GM18511 (cell line): ENCODE measurements at regions not wholly inside any gene's neighbourhood (a gene's known extent, or its start where the extent isn't known, plus 50 kb on each side); places are given as distances from the start of the nearest gene placed in this dataset.
"Not testable (repeated sequence)": the region's sequence is repeated elsewhere in the genome, so short reads cannot be mapped to it uniquely, and the experiment has no call there.

Experiments
- ATAC-seq: cut with Tn5 transposase; IDR thresholded peaks from one replicate; pipeline ENCODE4 v1.9.1; 2021; ENCODE audit warnings: mild to moderate bottlenecking, moderate library complexity; ENCODE audit not compliant: unreplicated experiment

DNA sequence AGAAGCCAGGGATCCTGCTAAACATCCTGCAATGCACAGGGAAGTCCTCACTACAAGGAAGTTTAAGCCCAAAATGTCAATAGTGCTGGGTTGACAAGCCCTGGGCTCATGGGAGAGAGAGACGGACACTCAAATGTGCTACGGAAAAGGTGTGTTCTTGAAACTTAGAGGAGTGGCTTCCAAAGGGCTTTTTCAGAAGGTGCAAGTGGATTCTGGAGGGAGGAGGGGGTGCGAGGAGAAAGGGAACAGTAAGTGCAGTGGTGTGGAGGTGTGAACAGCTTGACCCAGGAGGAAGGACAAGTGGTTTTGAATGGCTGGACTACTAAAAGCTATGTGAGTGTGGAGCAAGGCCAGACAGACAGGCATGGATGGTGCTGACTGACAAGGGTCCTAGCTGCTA, 50.4 kb upstream of the CECR2 start:
- ATAC-seq = no peak

DNA sequence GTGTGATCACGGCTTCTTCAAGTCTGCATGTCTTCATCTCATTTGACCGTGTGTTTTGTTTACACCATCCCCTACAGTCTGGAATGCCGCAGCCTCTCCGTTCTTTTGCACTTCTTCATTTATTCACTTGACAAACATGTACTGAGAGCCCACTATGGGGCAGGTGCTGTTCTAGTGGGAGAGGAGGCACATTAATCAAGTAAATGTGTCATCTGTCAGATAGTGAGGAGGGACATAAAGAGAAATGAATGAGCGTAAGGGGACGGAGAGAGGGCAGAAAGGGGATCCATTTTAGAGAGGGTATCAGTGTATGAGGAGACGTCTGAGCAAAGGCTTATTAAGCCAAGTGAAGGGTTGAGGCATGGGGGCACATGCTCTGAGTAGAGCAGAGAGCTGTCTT, 54.0 kb upstream of the CECR2 start:
- ATAC-seq = no peak

DNA sequence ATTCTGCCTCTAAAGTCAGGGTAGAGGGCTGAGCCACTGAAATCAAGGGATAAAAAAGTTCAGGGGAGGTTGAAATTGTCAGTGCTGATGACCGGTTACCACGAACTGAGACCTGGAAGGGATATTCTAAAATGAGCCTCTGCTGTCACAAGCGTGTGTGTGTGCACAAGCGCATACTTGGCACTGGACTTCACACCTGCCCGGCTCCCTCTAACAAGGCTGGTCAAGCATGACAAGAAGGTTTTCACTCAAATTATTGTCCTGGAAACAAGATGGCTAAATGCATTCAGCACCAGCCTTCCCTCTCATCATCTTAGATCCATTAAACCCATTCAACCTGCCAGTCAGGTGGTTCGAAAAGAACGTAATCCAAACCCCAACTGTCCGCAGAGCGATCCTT, 54.8 kb upstream of the CECR2 start:
- ATAC-seq = no peak

DNA sequence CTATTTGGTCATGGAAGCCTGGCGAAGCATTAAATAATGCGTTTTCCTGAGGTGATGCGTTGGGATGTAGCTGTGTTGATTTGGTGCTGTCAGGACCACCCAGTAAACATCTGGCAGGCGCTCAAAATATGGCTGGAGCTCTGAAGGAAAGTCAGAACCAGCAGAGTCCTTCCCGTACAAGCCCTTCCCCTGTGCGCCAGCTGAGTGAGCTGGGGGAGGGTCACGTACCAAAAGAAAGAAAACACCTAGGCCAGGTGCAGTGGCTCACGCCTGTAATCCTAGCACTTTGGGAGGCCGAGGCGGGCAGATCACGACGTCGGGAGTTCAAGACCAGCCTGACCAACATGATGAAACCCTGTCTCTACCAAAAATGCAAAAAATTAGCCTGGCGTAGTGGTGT, 55.6 kb upstream of the CECR2 start:
- no peak for ATAC-seq

DNA sequence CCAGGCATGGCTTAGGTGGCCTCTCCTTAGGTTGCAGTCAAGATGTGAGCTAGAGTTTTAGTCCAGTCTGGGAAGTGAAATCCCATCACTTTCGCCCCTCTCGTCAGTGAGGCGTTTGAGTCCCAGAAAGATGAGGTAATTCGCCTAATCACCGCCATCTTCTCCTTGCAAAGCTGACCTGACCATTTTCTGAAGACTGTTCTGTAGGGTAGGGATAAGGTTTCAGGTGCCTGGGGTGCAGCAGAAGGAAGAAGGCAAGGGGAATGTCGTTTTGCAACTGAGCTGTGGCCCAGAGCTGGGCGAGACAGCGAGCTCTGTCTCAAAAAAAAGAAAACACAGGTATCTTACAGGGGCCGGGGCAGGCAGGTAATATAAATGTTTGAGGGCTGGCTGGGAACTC, 61.7 kb upstream of the CECR2 start:
- no peak for ATAC-seq

DNA sequence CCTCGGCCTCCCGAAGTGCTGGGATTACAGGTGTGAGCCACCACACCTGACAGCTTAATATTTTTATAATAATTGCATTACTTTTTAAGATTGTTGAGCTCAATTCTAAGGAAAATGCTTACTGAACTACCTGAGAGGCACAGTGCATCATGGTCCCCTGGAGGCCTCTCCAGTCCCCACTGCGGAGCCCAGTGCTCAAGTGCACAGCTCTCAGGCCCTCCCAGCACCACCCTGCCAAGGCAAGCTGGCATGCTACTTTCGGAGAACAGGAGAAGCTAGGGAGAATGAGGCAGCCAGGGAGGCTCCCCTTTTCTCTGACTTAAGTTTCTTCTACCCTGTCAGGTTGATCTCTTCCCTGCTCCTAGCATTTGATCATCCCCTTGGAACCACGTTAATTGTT, 64.2 kb upstream of the CECR2 start:
- ATAC-seq = no peak

DNA sequence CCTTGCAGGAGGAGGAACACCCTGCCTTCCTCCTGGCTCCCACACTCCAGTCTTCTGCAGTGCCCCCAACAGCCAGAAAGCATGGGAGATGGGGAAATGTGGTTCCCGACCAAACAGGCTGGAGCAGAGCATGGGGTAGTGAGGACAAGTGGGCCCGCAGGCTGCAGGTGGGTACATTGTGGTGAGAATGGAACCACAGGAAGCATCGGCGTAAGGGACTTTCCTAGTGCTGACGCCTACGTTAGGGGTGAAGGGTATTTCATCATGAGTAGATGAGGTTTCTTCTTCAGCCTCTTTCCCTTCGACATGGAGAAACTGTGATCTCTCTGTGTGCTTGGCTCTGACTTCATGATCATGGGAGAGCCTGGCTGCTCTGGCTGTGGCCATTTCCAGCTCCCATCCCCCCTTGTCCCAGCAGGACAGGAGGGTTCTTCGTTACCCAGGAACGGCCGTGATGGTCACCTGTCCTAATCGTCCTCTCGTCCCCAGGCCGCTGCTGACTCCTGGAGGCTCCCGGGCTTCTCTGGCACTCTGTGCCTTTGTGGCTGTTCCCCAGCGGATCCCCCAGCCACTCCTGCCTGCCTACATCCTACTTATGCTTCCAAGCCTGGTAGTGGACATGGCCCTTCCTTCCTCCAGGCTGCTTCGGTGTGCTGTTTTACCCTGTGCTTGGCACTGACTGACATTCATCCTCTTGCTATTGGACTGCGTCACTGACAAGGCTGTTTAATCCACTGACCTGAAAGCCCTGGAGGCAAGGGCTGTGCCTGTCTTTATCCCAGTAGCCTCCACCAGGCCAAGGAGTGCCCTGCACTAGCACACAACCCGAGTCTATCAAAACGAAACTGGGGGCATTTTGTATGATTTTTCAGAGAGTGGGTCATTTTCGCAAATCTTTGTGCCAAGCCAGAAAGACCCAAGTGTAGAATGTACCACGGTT, 65.2 kb upstream of the CECR2 start:
- peak; percentile 93 for ATAC-seq

DNA sequence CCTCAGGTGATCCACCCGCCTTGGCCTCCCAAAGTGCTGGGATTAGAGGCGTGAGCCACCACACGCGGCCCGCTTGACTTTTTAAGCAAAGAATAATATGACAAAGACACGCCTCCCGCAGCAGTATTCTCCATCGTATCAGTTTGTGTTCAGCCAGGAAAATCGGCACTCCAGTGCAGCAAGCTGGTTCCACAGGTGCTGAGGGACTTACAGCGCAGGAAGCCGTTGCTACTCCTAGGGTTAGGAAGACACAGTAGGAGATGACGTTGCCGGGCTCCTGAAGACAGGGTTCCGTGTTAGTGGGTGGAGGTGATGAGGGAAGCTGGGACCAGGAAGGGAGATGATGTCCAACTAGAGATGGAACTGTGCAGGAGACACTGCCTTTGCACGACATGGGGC, 65.8 kb upstream of the CECR2 start:
- peak; percentile 19 for ATAC-seq

DNA sequence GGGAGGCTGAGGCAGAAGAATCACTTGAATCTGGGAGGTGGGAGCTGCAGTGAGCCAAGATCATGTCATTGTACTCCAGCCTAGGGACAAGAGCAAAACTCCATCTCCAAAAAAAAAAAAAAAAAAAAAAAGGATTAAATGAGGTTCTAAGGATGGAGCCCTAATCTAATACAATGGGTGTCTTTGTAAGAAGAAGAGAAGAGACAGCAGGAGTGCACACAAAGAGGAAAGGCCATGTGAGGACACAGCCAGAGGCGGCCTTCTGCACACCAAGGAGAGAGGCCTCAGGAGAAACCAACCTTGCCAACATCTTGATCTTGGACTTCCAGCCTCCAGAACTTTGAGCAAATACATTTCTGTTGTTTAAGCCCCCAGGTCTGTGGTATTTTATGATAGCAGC, 66.6 kb upstream of the CECR2 start:
- no peak for ATAC-seq

DNA sequence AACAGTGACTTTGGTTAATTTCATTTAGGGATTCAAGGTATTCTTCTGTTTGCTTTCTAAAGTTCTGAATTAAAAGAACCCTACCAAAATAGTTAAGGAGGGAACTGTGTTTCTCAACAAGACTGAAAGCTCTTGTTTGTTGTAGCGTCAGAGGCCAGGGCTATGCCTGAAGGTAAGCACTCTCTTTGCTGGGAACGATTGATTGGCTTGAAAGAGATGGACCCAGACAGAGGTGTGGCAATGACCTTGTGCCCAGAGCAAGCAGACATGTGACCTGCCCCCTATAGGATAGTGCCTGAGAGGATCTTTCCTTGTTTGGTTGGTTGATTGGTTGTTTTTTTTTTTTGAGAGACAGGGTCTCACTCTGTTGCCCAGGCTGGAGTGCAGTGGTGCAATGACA, 68.3 kb upstream of the CECR2 start:
- ATAC-seq = no peak

DNA sequence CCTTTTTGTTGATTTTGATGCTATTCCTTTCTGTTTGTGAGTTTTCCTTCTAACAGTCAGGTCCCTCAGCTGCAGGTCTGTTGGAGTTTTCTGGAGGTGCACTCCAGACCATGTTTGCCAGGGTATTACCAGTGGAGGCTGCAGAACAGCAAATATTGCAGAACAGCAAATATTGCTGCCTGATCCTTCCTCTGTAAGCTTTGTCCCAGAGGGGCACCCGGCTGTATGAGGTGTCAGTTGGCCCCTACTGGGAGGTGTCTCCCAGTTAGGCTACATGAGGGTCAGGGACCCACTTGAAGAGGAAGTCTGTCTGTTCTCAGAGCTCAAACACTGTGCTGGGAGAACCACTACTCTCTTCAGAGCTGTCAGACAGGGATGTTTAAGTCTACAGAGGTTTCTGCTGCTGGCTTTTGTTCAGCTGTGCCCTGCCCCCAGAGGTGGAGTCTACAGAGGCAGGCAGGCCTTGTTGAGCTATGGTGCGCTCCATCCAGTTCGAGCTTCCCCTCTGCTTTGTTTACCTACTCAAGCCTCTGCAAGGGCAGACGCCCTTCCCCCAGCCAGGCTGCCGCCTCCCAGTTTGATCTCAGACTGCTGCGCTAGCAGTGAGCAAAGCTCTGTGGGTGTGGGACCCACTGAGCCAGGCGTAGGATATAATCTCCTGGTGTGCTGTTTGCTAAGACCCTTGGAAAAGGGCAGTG, 70.3 kb upstream of the CECR2 start:
- ATAC-seq = not testable (repeated sequence)

DNA sequence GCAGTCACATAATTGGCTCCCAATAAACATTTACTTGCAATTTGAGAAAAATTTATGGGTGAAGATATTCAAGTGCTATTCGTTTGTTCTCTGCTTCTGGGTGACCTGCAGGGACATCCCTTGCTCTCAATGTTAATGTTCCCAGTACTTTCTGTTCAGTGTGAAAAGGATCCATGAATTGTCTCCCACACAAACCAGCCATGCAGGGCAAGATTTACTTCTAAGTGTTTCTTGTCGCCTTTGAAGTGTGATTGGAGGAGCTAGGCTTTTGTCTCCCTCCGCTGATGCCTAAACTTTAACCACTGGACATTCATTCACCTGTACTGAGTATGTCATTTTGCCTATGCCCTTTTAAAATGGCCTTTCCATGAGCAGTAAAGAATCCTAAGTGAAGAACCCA, 66.4 kb upstream of the ADA2 start:
- no peak for ATAC-seq

DNA sequence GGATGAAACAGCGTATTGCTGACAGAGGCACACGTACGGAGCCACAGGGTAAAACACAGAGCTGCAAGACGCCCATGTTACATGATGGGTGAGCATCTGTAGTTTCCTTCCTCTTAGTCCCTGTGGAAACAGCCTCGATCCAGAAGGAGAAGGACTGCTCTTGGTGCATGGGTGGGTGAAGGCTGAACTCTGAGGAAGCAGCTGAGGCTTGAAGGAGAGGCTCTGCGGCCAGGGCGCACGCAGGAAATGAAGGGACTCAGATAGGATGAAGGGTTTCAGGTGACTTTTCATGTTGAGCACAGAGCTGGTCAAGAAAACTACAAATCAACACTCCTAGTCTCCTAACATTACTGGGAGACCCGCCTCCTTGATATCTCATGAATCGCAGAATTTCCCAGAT, 65.7 kb upstream of the ADA2 start:
- ATAC-seq = no peak

DNA sequence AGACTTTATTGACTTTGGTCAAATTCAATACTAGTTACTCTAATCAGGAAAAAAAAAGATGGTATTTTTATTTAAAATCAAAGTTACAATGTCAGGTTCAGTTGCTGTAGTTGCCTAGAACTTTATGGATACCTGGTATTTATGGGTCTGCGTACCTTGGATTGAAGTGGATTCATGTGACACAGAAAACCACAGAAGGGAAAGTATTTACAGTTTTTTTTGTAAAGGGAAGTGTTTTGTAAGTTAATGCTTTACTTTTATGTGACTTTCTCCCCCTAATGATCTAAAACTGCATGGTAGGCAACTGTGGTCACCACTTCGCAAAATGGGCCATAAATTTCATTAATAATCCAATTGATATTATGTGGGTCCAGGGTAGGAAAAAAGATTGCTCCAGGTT, 65.2 kb upstream of the ADA2 start:
- ATAC-seq = no peak

DNA sequence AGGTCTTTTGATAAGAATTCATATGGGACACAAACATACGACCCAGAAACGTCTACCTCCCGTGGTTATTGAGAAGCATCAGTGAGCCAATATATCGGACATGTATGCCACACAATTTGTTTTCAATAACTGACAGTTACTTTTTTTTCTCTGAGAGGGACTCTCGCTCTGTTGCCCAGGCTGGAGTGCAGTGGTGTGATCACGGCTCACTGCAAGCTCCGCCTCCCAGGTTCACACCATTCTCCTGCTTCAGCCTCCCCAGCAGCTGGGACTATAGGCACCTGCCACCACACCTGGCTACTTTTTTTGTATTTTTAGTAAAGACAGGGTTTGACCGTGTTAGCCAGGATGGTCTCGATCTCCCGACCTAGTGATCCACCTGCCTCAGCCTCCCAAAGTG, 64.6 kb upstream of the ADA2 start:
- not testable (repeated sequence) for ATAC-seq

DNA sequence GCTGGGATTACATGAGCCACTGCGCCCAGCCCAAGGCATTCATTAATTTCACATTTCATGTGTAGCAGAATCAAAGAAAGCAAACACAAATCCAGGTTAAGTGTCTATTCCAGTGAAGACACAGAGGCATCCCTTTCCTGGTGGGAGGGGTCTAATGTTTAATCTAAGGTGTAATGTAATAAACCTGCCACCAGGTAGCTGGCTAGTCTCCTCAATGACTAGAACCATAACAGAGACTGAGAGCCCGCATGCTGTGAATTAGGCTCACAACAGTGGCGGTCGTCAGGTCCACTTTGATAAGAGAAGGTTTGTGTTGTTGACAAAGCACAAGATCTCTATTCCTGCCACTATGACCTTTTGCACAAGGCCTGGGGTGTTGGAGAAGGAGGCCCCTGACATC, 64.2 kb upstream of the ADA2 start:
- no peak for ATAC-seq

DNA sequence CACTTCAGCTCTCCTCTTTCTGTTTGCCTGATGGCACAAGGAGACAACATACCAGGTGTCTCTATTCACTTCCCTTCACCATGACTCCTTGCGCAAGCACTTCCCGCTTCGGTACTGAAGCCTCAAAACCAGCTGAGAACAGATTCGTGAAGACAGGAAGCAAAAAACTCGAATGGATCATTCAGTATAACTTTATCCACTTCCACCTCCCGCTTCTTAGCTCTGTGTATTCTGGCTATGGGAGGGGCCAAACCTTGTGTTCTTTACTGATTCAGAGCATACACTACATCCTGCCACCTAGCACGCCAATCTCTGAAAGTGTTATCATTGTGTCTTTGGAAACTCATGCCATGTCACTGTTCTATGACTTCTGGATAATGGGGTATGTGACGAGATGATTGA, 62.2 kb upstream of the ADA2 start:
- ATAC-seq = peak; percentile 50

DNA sequence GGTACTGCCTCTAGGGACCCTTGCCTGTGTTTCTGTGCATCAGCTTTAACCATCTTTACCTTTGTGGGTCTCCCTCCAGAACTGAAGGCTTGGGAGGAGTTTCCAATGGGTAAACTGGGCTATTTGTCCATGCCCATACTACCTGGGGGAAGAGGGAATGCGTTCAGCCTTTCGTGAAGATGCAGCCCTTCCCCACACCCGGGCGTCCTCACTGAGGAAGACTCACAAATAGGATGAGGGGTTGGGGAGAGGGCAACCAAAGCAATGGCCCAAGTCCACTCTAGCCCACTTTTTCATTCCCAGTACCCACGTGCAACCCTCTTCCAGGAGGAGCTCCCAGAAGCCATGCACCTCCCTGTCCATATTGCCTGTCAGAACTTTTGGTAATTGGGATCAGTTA, 61.8 kb upstream of the ADA2 start:
- ATAC-seq = no peak

DNA sequence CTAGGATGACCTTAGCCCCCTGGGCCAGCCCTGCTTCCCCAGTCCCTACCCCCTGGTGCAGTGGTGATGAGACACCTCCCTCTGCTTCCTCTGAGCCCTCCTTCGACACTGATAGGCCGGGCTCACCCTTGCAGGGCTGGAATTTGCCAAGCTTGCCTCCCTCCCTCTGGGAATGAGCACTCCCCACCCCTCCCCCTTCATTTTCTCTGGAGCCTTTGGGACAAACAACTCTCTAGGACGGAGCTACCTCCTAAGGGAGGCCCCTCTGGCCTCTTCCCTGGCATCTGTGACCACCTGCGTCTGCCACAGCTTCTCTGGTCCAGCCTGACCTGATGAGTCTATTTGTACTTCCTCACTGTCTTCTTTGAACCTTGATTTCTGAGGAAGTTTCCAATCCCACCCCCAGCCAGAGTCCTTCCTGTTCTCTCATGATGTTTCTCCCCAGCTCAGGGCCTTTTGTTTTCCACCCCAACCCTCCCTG, 53.3 kb upstream of the ADA2 start:
- no peak for ATAC-seq

DNA sequence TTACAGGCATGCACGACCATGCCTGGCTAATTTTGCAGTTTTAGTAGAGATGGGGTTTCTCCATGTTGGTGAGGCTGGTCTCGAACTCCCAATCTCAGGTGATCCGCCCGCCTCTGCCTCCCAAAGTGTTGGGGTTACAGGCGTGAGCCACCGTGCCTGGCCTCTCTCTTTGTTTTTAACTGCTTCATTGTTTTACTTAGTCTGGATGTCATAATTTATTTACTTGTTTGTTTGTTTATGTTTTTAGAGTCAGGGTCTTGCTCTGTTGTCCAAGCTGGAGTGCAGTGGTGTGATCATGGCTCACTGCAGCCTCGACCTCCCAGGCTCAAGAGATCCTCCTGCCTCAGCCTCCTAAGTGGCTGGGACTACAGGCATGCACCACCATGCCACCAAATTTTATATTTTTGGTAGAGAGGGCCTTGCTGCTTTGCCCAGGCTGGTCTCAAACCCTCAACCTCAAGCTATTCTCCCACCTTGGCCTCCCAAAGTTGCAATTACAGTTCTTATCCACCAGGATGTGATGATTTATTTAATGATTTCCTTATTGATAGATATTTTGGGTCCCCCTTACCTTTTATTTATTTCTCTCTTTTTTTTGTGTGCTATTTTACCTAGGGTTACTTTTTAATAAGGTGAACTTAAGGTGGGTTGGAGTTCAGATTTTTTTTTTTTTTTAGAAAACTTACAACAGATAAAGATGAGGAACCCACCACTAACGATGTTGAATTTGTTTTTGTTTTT, 52.6 kb upstream of the ADA2 start:
- ATAC-seq = no peak

DNA sequence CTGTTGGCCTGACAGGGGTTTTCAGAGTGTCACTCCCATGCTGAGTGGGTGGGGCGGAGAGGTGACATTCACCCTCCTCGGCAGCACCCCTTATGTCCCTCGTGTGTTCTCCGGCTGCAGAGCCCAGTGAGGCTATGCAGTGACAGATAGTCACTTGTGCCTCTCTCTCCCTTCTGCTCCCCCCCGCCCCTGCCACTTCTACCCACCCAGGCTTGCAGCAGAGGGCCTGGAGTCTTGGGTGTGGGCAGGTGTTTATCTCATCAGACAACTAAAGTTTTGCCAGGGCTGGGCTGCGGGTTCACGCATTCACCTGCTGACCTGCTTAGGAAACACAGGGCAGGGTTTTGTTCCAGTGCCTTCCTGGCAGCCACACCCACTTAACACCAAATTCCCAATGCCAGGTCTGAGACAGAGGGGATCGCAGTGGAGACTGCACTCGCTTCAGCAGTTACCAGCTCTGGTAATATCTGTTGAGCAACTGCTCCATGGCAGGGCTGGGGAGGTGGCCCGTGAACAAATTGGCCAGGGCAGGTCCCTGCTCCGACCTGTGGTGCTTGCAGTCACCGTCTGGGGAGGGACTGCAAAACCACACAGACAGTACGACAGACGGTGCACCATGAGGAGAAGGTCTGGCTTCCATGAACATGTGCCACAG, 50.5 kb upstream of the ADA2 start:
- no peak for ATAC-seq
